PC-3 (cell line): ENCODE measurements at regions not wholly inside any gene's neighbourhood (a gene's known extent, or its start where the extent isn't known, plus 50 kb on each side); places are given as distances from the start of the nearest gene placed in this dataset.

ENCODE experiments used
- CTCF ChIP-seq: fragments of 300-600 bp; sonication (generic); conservative IDR thresholded peaks from 2 replicates; pipeline ENCODE4 v1.5.1; 2017; ENCODE audit warnings: antibody characterized with exemption, low read depth, mild to moderate bottlenecking, low read length
- EZH2phosphoT487 ChIP-seq: fragments of 300-600 bp; sonication (generic); IDR thresholded peaks from 2 replicates; pipeline ENCODE4 v1.6.1; 2018; ENCODE audit warnings: mild to moderate bottlenecking, antibody characterized with exemption, low read length, borderline replicate concordance

- TF ChIP-seq EZH2phosphoT487 (no peak), CTCF (no peak)
Measured at GRCh38 chr18:77977331-77977730, 727.7 kb downstream of the GALR1 start.
